ENCODE measurements at regions not wholly inside any gene's neighbourhood (a gene's known extent, or its start where the extent isn't known, plus 50 kb on each side); places are given as distances from the start of the nearest gene placed in this dataset.

GRCh38 chr14:29216268-29217232 lies 450.0 kb downstream of the FOXG1 start:
- DNase-seq = peak in 1 of 51 donors; percentile 50

GRCh38 chr14:29217813-29218450 lies 451.3 kb downstream of the FOXG1 start:
- DNase-seq = no peak

GRCh38 chr14:29220072-29220471 lies 453.5 kb downstream of the FOXG1 start:
- DNase-seq = no peak

GRCh38 chr14:29220566-29220965 lies 454.0 kb downstream of the FOXG1 start:
- DNase-seq = no peak

- DNase-seq = no peak
Observed at GRCh38 chr14:29222006-29222405, 455.4 kb downstream of the FOXG1 start.

- peak in 3 of 51 donors; percentile 0 to 47 (median 0) for DNase-seq
Observed at GRCh38 chr14:29222671-29223268, 456.2 kb downstream of the FOXG1 start.

- no peak for DNase-seq
Observed at GRCh38 chr14:29223947-29224346, 457.4 kb downstream of the FOXG1 start.

- DNase-seq = no peak
Observed at GRCh38 chr14:29227631-29228030, 461.0 kb downstream of the FOXG1 start.

GRCh38 chr14:29232153-29232552 lies 465.6 kb downstream of the FOXG1 start:
- DNase-seq = no peak

- DNase-seq = no peak
Observed at GRCh38 chr14:29232711-29233110, 466.1 kb downstream of the FOXG1 start.

- no peak for DNase-seq
Observed at GRCh38 chr14:29233188-29233587, 466.6 kb downstream of the FOXG1 start.

GRCh38 chr14:29235991-29236390 lies 469.4 kb downstream of the FOXG1 start:
- DNase-seq = no peak

GRCh38 chr14:29236401-29236800 lies 469.8 kb downstream of the FOXG1 start:
- DNase-seq = no peak

- DNase-seq = peak in 1 of 51 donors; percentile 16
Observed at GRCh38 chr14:29236848-29237247, 470.3 kb downstream of the FOXG1 start.

- DNase-seq = no peak
Observed at GRCh38 chr14:29240066-29240465, 473.5 kb downstream of the FOXG1 start.

- DNase-seq = no peak
Observed at GRCh38 chr14:29242755-29243754, 476.5 kb downstream of the FOXG1 start.

GRCh38 chr14:29255692-29256091 lies 489.1 kb downstream of the FOXG1 start:
- no peak for DNase-seq

- DNase-seq = no peak
Observed at GRCh38 chr14:29262979-29263378, 496.4 kb downstream of the FOXG1 start.

- no peak for DNase-seq
Observed at GRCh38 chr14:29264865-29265264, 498.3 kb downstream of the FOXG1 start.

- DNase-seq = no peak
Observed at GRCh38 chr14:29265852-29266251, 499.3 kb downstream of the FOXG1 start.

- DNase-seq = no peak
Observed at GRCh38 chr14:29271669-29272068, 505.1 kb downstream of the FOXG1 start.
